ENCODE measurements at regions not wholly inside any gene's neighbourhood (a gene's known extent, or its start where the extent isn't known, plus 50 kb on each side); places are given as distances from the start of the nearest gene placed in this dataset.
"Not testable (repeated sequence)": the region's sequence is repeated elsewhere in the genome, so short reads cannot be mapped to it uniquely, and the experiment has no call there.

DNA sequence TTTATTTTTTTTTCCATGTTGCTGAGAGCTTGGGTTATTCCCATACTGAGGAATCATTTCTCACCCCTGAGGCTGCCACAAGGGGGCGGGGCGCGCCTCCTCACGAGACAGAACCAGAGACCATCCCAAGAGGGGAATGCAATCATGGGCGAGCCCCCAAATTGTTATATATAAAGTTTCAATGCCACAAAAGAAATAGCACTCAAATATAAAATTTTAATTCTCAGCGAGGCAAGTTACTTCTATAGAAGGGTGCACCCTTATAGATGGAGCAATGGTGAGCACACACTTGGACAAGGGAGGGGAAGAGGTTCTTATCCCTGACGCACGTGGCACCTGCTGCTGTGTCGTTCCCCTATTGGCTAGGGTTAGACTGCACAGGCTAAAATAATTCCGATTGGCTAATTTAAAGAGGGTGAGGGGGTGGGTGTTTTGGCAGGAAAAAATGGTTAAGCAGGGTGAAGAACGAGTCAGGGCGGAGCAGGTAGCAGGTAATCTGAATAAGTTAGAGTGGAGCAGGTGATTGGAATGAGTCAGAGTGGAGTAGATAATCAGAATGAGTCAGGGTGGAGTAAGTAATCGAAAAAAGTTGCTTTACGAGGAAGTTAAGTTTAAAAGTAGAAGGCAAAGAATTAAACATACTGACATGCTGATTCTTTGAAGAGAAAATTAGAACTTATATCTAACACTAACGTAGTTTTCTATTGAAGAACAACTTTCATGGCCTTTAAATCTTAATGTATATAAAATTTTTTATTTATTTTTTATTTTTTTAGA lies 177.5 kb downstream of the MTCL1 start:
- H3K9ac ChIP-seq (ENCODE audit: low read depth, low read length), result no peak overlapping the region
- TF ChIP-seq, protein P1, sequence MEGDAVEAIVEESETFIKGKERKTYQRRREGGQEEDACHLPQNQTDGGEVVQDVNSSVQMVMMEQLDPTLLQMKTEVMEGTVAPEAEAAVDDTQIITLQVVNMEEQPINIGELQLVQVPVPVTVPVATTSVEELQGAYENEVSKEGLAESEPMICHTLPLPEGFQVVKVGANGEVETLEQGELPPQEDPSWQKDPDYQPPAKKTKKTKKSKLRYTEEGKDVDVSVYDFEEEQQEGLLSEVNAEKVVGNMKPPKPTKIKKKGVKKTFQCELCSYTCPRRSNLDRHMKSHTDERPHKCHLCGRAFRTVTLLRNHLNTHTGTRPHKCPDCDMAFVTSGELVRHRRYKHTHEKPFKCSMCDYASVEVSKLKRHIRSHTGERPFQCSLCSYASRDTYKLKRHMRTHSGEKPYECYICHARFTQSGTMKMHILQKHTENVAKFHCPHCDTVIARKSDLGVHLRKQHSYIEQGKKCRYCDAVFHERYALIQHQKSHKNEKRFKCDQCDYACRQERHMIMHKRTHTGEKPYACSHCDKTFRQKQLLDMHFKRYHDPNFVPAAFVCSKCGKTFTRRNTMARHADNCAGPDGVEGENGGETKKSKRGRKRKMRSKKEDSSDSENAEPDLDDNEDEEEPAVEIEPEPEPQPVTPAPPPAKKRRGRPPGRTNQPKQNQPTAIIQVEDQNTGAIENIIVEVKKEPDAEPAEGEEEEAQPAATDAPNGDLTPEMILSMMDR (IDR thresholded peaks at IDR 0.05; ENCODE audit: borderline replicate concordance, extremely low read depth, low read length, poor library complexity, severe bottlenecking), result no peak
- TF ChIP-seq EZH2 (IDR thresholded peaks at IDR 0.05; ENCODE audit: borderline replicate concordance, low read depth, low read length, severe bottlenecking), result no peak
- ATAC-seq (ENCODE audit: insufficient read depth, low read depth) (no peak), DNase-seq (peak; percentile 21)
- no peak overlapping the region for H2AFZ ChIP-seq (ENCODE audit: low read depth, low read length)
- no peaks in the 10 kb centered on the region for H3K36me3 ChIP-seq (ENCODE audit: insufficient read depth, low read length)
- H3K27ac ChIP-seq (ENCODE audit: low read length), result no peak overlapping the region
- no peaks in the 10 kb centered on the region for H3K79me2 ChIP-seq (ENCODE audit: insufficient read depth, low read length)
- H3K4me2 ChIP-seq (ENCODE audit: insufficient read depth, low read length), result no peak overlapping the region
- H3K4me3 ChIP-seq (ENCODE audit: low read depth in 1 of 2, low read length in 2 of 2), result no peak overlapping the region
- no peaks in the 10 kb centered on the region for H3K27me3 ChIP-seq (ENCODE audit: insufficient read depth, low read length, poor library complexity)
- H3K4me1 ChIP-seq (ENCODE audit: insufficient read depth, low read length), result no peaks in the 10 kb centered on the region
- H4K20me1 ChIP-seq (ENCODE audit: insufficient read depth, low read length), result no peaks in the 10 kb centered on the region
- H3K9me3 ChIP-seq (ENCODE audit: insufficient read depth, low read length, severe bottlenecking), result peaks cover 9% of the 10 kb centered on the region

DNA sequence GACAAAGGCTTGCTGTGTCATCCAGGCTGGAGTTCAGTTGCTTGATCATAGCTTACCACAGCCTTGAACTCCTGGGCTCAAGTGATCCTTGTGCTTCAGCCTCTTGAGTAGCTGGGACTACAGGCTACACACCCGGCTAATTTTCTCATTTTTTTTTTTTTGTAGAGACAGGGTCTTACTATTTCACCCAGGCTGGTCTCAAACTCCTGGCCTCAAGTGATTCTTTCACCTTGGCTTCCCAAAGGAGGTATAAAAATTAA lies 178.0 kb downstream of the MTCL1 start:
- Histone ChIP-seq H3K36me3 (ENCODE audit: insufficient read depth, low read length) (no peaks in the 10 kb centered on the region), H3K4me3 (ENCODE audit: low read depth in 1 of 2, low read length in 2 of 2) (no peak overlapping the region), H4K20me1 (ENCODE audit: insufficient read depth, low read length) (no peaks in the 10 kb centered on the region), H3K9me3 (ENCODE audit: insufficient read depth, low read length, severe bottlenecking) (peaks cover 9% of the 10 kb centered on the region), H3K79me2 (ENCODE audit: insufficient read depth, low read length) (no peaks in the 10 kb centered on the region), H3K27me3 (ENCODE audit: insufficient read depth, low read length, poor library complexity) (no peaks in the 10 kb centered on the region), H3K27ac (ENCODE audit: low read length) (no peak overlapping the region), H3K4me2 (ENCODE audit: insufficient read depth, low read length) (no peak overlapping the region), H3K4me1 (ENCODE audit: insufficient read depth, low read length) (no peaks in the 10 kb centered on the region), H2AFZ (ENCODE audit: low read depth, low read length) (no peak overlapping the region), H3K9ac (ENCODE audit: low read depth, low read length) (no peak overlapping the region)
- DNase-seq (no peak), ATAC-seq (ENCODE audit: insufficient read depth, low read depth) (no peak)
- no peak for TF ChIP-seq EZH2 (IDR thresholded peaks at IDR 0.05; ENCODE audit: borderline replicate concordance, low read depth, low read length, severe bottlenecking)
- TF ChIP-seq, protein P1 (IDR thresholded peaks at IDR 0.05; ENCODE audit: borderline replicate concordance, extremely low read depth, low read length, poor library complexity, severe bottlenecking), result no peak

DNA sequence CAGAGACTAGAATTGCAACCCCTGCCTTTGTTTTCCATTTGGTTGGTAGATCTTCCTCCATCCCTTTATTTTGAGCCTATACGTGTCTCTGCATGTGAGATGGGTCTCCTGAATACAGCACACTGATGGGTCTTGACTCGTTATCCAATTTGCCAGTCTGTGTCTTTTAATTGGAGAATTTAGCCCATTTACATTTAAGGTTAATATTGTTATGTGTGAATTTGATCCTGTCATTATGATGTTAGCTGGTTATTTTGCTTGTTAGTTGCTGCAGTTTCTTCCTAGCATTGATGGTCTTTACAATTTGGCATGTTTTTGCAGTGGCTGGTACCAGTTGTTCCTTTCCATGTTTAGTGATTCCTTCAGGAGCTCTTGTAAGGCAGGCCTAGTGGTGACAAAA lies 182.5 kb downstream of the MTCL1 start:
- H3K4me2 ChIP-seq (ENCODE audit: insufficient read depth, low read length); H3K4me3 ChIP-seq (ENCODE audit: low read depth in 1 of 2, low read length in 2 of 2); ATAC-seq (ENCODE audit: insufficient read depth, low read depth); H4K20me1 ChIP-seq (ENCODE audit: insufficient read depth, low read length); H3K4me1 ChIP-seq (ENCODE audit: insufficient read depth, low read length); DNase-seq; H3K9me3 ChIP-seq (ENCODE audit: insufficient read depth, low read length, severe bottlenecking); H3K79me2 ChIP-seq (ENCODE audit: insufficient read depth, low read length); H3K36me3 ChIP-seq (ENCODE audit: insufficient read depth, low read length); H2AFZ ChIP-seq (ENCODE audit: low read depth, low read length); H3K9ac ChIP-seq (ENCODE audit: low read depth, low read length); H3K27ac ChIP-seq (ENCODE audit: low read length); H3K27me3 ChIP-seq (ENCODE audit: insufficient read depth, low read length, poor library complexity): not testable (repeated sequence)

DNA sequence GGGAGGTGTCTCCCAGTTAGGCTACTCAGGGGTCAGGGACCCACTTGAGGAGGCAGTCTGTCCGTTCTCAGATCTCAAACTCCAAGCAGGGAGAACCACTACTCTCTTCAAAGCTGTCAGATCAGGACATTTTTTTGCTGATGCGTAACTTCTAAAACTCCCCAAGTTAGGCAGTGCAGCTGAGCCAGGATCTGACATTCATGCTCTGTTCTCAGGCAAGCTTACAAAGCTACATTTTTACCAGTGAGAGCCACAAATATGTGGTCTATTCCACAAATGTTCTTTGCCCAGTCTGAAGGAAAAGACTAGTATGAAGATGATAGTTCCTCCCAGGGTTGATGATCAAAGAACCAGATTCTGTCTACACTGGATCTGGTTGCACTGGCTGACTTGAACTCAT lies 184.1 kb downstream of the MTCL1 start:
- H4K20me1 ChIP-seq (ENCODE audit: insufficient read depth, low read length), result no peaks in the 10 kb centered on the region

DNA sequence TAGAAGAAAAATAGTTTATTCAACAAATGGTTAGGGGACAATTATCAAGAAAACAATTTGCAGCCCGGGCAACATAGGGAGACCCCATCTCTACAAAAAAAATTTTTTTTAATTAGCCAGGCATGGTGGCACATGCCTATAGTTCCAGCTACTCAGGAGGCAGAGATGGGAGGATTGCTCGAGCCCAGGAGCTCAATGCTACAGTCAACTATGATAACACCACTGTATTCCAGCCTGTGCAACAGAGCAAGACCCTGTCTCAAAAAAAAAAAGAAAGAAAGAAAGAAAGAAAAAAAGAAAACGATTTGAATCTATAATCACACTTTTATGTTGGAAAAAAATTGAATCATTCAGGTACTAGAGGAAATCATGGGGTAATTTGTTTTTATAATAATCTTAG lies 185.1 kb downstream of the MTCL1 start:
- DNase-seq; H3K27ac ChIP-seq (ENCODE audit: low read length); H3K4me1 ChIP-seq (ENCODE audit: insufficient read depth, low read length); H3K9ac ChIP-seq (ENCODE audit: low read depth, low read length); H3K27me3 ChIP-seq (ENCODE audit: insufficient read depth, low read length, poor library complexity); H2AFZ ChIP-seq (ENCODE audit: low read depth, low read length); H3K36me3 ChIP-seq (ENCODE audit: insufficient read depth, low read length); H3K79me2 ChIP-seq (ENCODE audit: insufficient read depth, low read length); H3K4me2 ChIP-seq (ENCODE audit: insufficient read depth, low read length); H3K9me3 ChIP-seq (ENCODE audit: insufficient read depth, low read length, severe bottlenecking); ATAC-seq (ENCODE audit: insufficient read depth, low read depth); H3K4me3 ChIP-seq (ENCODE audit: low read depth in 1 of 2, low read length in 2 of 2); H4K20me1 ChIP-seq (ENCODE audit: insufficient read depth, low read length): not testable (repeated sequence)

More for the DNA sequence above, 184.1 kb downstream of the MTCL1 start:
- no peak for ATAC-seq (ENCODE audit: insufficient read depth, low read depth)
- H3K27ac ChIP-seq (ENCODE audit: low read length), result no peak overlapping the region
- no peaks in the 10 kb centered on the region for H3K36me3 ChIP-seq (ENCODE audit: insufficient read depth, low read length)
- no peak for TF ChIP-seq EZH2 (IDR thresholded peaks at IDR 0.05; ENCODE audit: borderline replicate concordance, low read depth, low read length, severe bottlenecking)
- TF ChIP-seq, protein P1 (IDR thresholded peaks at IDR 0.05; ENCODE audit: borderline replicate concordance, extremely low read depth, low read length, poor library complexity, severe bottlenecking), result no peak
- H2AFZ ChIP-seq (ENCODE audit: low read depth, low read length), result no peak overlapping the region
- no peak overlapping the region for H3K4me3 ChIP-seq (ENCODE audit: low read depth in 1 of 2, low read length in 2 of 2)
- peaks cover 3% of the 10 kb centered on the region for H3K9me3 ChIP-seq (ENCODE audit: insufficient read depth, low read length, severe bottlenecking)
- no peaks in the 10 kb centered on the region for H3K27me3 ChIP-seq (ENCODE audit: insufficient read depth, low read length, poor library complexity)
- no peak for DNase-seq
- H3K4me2 ChIP-seq (ENCODE audit: insufficient read depth, low read length), result no peak overlapping the region
- no peak overlapping the region for H3K9ac ChIP-seq (ENCODE audit: low read depth, low read length)
- H3K4me1 ChIP-seq (ENCODE audit: insufficient read depth, low read length), result no peaks in the 10 kb centered on the region
- H3K79me2 ChIP-seq (ENCODE audit: insufficient read depth, low read length), result no peaks in the 10 kb centered on the region

Measured in DND-41 (cell line).